Colonic mucosa (tissue), 4 donors: ENCODE measurements at regions not wholly inside any gene's neighbourhood (a gene's known extent, or its start where the extent isn't known, plus 50 kb on each side); places are given as distances from the start of the nearest gene placed in this dataset.

Experiments used
- DNase-seq: peaks from one replicate; pipeline ENCODE4 v3.0.0-alpha.2; 2020
- H3K27ac ChIP-seq: fragments of 200-600 bp; one replicate; pipeline ENCODE4 v1.8.0; 2021
- H3K27me3 ChIP-seq: fragments of 200-600 bp; one replicate; pipeline ENCODE4 v1.8.0; 2021
- H3K36me3 ChIP-seq: fragments of 200-600 bp; one replicate; pipeline ENCODE4 v1.8.0; 2021
- H3K4me1 ChIP-seq: fragments of 200-600 bp; one replicate; pipeline ENCODE4 v1.8.0; 2021; ENCODE audit warnings: mild to moderate bottlenecking
- H3K4me3 ChIP-seq: fragments of 200-600 bp; one replicate; pipeline ENCODE4 v1.8.0; 2021
- H3K9ac ChIP-seq, 2 donors: one replicate each; pipeline ENCODE4 v1.7.0; 2013; ENCODE audit warnings: control low read depth in 2 of 2, low read depth in 2 of 2, low read length in 2 of 2
- H3K9me3 ChIP-seq: fragments of 200-600 bp; one replicate; pipeline ENCODE4 v1.8.0; 2021
- intact Hi-C: fragments of 100-400 bp; cut with DNase I; formaldehyde crosslinking; loops from one replicate; pipeline ENCODE4 v1.14.1; 2022
- TF ChIP-seq, protein P1 (sequence below): fragments of 200-600 bp; IDR thresholded peaks from one replicate; pipeline ENCODE4 v1.8.0; 2022; ENCODE audit warnings: antibody characterized with exemption, mild to moderate bottlenecking
- donor health status: healthy.
- donor health status: DM: no; HTN: no; CAD: no.
- donor health status: DM: no; HTN: no; CAD: no.

DNA sequence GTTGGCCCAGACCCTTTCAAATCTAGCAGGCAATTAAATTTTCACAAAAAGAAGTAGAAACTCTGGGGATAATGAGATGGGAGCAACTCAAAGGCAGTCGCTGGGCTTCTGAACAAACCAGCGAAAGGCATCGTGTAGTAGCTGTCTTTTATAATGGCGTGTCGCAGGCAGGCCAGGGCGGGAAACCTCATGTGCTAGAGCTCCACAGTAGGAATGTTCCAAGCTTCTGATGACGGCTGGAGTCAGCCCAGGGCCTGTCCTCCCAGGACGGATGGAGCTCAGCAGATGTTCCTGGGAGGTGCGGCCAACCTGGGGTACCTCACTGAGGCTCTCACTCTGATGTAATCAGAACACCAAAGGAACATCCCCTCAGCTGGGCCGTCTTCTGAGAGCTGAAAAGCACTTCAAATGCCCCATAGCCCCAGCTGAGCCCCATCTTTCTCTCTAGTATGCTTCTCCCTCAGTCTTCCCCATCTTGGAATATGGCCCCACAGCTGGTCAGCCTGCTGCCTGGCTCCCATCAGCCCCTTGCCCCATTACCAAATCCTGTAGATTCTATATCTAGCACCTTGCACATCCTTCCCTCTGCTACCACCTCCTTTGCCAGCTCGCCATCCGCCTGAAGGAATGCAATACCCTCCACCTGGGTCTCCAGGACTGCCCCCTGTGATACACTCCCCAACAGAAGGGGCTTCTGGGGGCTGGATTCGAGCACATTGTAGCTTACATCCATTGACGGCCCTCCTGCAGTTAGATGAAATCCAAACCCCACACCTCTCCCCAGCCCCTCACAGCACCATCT, 54.9 kb upstream of the ATP2B2 start:
- H3K4me1 ChIP-seq, result no peaks in the 10 kb centered on the region
- no peaks in the 10 kb centered on the region for H3K36me3 ChIP-seq
- DNase-seq, result no peak
- H3K27me3 ChIP-seq, result no peaks in the 10 kb centered on the region
- intact Hi-C loops, result no loop called here
- H3K4me3 ChIP-seq, result no peak overlapping the region
- no peak overlapping the region for H3K27ac ChIP-seq
- H3K9me3 ChIP-seq, result no peaks in the 10 kb centered on the region
- no peak overlapping the region for H3K9ac ChIP-seq
- TF ChIP-seq, protein P1, sequence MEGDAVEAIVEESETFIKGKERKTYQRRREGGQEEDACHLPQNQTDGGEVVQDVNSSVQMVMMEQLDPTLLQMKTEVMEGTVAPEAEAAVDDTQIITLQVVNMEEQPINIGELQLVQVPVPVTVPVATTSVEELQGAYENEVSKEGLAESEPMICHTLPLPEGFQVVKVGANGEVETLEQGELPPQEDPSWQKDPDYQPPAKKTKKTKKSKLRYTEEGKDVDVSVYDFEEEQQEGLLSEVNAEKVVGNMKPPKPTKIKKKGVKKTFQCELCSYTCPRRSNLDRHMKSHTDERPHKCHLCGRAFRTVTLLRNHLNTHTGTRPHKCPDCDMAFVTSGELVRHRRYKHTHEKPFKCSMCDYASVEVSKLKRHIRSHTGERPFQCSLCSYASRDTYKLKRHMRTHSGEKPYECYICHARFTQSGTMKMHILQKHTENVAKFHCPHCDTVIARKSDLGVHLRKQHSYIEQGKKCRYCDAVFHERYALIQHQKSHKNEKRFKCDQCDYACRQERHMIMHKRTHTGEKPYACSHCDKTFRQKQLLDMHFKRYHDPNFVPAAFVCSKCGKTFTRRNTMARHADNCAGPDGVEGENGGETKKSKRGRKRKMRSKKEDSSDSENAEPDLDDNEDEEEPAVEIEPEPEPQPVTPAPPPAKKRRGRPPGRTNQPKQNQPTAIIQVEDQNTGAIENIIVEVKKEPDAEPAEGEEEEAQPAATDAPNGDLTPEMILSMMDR, result no peak

DNA sequence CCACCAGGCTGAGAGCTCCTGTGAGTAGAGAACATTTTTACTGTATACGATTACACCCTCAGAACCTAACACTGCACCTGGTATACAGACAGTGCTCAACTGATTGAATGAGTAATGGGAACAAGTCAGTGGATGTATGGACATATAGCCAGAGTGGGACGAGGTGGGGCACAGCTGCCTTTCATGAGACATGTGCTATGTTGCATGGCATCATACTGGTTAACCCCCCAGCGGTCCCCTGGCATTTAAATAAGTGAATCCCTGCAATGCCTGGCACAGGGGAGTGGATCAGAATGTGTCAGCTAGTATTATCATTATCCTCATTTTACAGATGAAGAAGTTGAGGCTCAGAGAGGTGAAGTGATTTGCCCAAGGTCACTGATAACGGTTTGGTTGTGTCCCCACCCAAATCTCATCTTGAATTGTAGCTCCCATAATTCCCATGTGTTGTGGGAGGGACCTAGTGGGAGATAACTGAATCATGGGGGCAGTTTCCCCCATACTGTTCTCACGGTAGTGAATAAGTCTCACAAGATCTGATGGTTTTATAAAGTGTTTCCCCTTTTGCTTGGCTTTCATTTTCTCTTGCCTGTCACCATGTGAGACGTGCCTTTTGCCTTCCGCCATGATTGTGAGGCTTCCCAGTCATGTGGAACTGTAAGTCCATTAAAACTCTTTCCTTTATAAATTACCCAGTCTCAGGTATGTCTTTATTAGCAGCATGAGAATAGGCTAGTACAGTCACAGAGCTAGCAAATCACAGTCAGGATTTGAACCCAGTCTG, 56.0 kb upstream of the ATP2B2 start:
- Histone ChIP-seq H3K36me3 (no peaks in the 10 kb centered on the region), H3K9me3 (no peaks in the 10 kb centered on the region), H3K27me3 (no peaks in the 10 kb centered on the region), H3K27ac (no peak overlapping the region), H3K9ac (no peak overlapping the region), H3K4me3 (no peak overlapping the region), H3K4me1 (no peaks in the 10 kb centered on the region)
- TF ChIP-seq, protein P1, result no peak
- intact Hi-C loops, result no loop called here
- DNase-seq, result no peak

DNA sequence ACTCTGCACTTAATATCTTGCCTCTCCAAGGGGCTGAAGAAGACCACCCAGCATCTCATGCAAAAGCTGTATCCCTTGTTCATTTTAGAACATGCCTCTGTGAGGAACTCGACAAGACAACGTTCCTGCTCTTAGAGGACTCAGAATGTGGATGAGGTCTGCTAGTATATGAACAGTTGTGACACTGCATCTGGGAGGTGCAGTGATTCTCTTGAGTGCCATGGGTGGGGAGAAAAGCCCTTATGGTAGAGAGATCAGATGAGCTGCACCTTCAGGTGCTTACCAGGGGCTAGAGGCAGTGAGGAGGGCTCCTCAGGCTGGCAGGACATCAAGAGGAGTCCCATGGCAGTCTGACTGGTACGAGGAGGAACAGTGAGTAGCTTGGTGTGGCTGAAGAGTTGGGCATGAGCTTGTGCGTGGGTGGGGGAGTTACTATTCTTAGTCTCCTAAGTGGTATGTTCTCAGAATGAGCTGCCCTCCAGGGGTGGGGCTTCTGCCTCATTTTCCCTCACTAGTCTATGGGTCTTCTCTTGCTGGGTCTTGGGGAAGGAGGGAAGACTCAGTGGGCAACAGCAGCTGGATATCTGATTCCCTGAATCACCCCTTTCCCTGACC, 56.7 kb upstream of the ATP2B2 start:
- no peaks in the 10 kb centered on the region for H3K9me3 ChIP-seq
- H3K4me3 ChIP-seq, result no peak overlapping the region
- H3K4me1 ChIP-seq, result no peaks in the 10 kb centered on the region
- no peak overlapping the region for H3K9ac ChIP-seq
- no peak for DNase-seq
- TF ChIP-seq, protein P1, result no peak
- no peak overlapping the region for H3K27ac ChIP-seq
- no peaks in the 10 kb centered on the region for H3K27me3 ChIP-seq
- intact Hi-C loops, result no loop called here
- no peaks in the 10 kb centered on the region for H3K36me3 ChIP-seq

DNA sequence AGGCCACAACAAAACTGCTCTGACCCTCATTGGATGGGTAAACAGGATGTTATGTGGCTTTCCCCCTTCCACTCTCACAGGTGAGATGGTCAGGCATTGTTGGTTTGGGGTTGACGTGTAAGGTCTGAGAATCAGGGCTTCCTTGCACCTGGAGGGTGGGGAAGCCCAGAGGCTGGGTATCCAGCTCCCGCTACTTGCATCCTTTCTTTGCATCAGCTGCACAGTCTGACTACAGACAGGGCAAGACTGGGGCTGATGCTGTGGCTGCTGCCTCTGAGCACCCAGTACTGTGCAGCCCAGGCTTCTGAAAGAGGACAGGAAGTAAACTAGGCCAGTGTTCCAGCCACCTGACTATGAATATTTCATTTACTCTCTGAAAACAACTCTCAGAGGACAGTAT, 58.0 kb upstream of the ATP2B2 start:
- Histone ChIP-seq H3K9me3 (no peaks in the 10 kb centered on the region), H3K27me3 (no peaks in the 10 kb centered on the region), H3K36me3 (no peaks in the 10 kb centered on the region), H3K4me1 (no peaks in the 10 kb centered on the region), H3K4me3 (no peak overlapping the region), H3K27ac (no peak overlapping the region), H3K9ac (no peak overlapping the region)
- intact Hi-C loops, result no loop called here
- DNase-seq, result no peak
- TF ChIP-seq, protein P1, result no peak

DNA sequence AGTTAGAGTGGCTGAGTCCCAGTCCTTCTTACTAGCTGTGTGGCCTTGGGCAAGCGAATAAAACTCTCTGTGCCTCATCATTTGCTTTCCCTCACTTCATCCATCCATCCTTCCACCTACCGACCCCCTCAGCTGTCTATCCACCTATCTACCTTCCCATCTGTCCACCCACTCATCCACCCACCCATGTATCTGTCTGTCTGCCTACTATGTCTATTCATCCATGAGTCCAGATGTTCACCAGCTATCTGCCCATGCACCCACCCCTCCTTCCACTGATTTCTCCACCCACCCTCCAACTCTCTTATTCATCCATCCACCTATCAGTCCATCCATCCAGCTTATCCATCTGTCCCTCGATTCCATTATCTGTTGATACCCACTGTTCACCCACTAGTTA, 60.4 kb upstream of the ATP2B2 start:
- no peaks in the 10 kb centered on the region for H3K4me1 ChIP-seq
- no peaks in the 10 kb centered on the region for H3K36me3 ChIP-seq
- no peak overlapping the region for H3K27ac ChIP-seq
- no peak overlapping the region for H3K9ac ChIP-seq
- no peak for DNase-seq
- H3K9me3 ChIP-seq, result no peaks in the 10 kb centered on the region
- intact Hi-C loops, result no loop called here
- H3K4me3 ChIP-seq, result no peak overlapping the region
- no peaks in the 10 kb centered on the region for H3K27me3 ChIP-seq
- TF ChIP-seq, protein P1, result no peak
